GM23248 (cell line): ENCODE measurements at regions not wholly inside any gene's neighbourhood (a gene's known extent, or its start where the extent isn't known, plus 50 kb on each side); places are given as distances from the start of the nearest gene placed in this dataset.

Source experiments
- EZH2 ChIP-seq: fragments of 200-600 bp; sonication (generic); IDR thresholded peaks from 2 replicates; pipeline ENCODE4 v1.6.1; 2018; ENCODE audit warnings: antibody characterized with exemption, mild to moderate bottlenecking; ENCODE audit not compliant: insufficient read depth, poor library complexity, severe bottlenecking
- EZH2phosphoT487 ChIP-seq: fragments of 200-600 bp; sonication (generic); IDR thresholded peaks from 2 replicates; pipeline ENCODE4 v1.6.1; 2018; ENCODE audit warnings: antibody characterized with exemption, moderate library complexity, mild to moderate bottlenecking, low read depth; ENCODE audit not compliant: insufficient read depth

DNA sequence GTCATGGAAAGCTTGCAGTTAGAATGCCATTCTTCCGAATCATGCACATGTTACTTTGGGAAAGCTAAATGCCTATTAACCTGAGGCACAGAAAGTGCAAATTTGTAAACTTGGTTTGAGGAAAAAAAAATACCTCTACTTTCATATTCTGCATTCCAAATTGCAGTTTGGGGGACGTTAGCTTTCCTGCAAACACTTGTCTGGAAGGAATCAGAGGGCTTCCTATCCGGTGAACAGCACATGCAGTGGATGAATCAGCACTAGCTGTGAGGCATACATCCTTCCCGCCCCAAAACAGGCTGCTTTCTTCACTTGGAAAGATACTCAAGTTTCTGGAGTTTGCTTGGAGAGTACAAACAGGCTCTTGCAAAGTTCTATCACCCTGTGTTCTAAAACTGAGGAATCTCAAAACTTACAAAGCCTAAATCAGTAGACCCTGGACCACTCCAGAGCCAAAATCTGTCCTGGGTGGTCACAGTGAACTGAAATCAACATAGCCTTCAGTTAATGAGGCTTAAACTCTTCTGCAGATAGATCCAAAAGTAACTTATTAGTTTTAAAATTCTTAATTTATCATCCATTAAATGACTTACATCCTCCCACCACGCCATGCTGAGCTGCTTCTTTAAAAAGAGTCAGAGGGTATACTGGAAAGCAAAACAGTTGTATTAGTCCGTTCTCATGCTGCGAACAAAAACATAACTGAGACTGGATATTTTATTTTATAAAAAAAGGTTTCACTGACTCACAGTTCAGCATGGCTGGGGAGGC is 802.3 kb upstream of the ARGLU1 start:
- TF ChIP-seq EZH2 (no peak), EZH2phosphoT487 (no peak)
